ENCODE measurements at regions not wholly inside any gene's neighbourhood (a gene's known extent, or its start where the extent isn't known, plus 50 kb on each side); places are given as distances from the start of the nearest gene placed in this dataset.

DNA sequence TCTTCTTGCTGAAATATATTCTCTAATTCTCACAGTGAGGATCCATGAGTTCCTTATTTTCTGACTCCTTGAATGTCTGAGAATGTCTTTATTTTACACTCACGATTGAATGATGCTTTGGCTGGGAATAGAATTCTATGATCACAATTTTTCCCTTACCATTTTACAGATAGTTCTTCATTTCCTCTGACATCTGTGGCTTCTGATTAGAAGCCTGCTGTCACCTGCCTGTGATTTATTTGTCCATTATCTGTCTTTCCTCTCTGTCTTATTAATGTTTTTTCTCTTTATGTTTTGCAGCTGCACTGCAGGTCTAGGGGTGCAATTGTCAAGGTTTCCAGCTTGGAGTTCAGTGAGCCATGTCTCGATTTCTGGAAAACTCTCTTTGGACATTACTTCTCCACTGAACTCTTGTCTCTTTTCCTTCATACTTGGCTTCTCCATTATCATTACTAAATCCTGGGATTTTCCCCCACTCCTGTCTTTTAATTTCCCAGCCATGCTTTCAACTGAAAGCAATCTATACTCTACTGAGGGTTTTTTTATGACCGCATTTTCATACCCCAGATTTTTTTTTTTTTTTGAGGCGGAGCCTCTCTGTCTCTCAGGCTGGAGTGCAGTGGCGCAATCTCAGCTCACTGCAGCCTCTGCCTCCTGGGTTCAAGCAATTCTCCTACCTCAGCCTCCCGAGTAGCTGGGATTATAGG lies 85.8 kb upstream of the PRNP start:
- no peak for DNase-seq

- DNase-seq: no peak
These were observed 89.0 kb upstream of the PRNP start for GRCh38 chr20:4597215-4597614.

DNA sequence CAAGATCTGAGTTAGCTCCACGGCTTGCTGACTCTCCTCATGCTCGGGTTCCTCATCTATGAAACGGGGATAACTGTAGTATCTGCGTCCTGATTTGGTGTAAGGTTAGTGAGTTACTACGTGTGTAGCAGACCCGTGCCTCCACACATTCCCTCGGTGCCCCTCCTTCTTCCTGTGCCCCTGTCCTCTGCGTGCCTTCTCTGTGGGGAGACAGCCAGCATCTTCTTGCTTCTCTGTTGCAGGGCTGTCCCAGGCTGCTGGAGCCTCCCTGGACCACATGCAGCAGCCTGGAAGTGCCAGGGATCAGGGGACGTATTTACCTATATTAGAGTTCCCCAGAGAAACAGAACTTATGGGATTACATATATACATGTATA lies 93.1 kb upstream of the PRNP start:
- no peak for DNase-seq

DNA sequence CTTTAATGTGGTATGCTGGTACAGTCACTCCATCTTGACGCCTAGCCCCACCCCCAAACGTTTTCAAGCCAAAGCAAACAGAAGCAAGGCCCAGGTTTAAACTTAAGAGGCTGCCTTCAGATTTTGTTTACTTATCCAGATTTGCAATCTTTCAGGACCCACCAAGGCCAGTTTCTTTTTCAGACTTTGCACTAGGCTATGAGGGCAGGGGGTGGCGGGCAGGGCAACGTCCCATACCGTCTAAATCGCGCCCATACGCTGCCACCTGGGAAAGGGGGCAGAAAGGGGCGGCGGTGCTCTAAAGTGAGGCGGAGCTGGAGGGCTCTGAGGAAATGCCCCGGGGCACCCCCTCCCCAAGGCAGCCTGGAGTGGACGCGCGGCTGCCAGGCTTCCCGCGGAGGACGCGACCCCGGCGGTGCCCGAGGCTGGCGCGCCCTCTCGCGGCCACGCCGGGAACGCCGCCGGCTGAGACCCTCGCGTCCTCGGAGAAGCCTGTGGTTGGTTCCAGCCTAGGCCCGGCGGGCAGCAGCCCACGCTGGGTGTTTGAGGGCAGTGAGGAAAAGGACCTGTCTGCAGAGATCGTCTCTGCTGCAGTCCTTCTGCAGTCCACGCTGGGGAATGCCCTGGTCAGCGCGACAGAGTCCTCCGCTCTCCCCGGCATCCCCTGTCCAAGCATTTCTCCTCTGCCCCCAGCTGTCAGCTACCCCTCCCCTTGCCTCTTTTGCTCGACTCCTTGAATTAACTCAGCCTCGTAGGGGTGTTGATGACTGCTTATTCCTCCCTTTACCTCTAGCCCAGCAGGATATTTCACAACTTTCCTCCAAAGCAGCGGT lies 93.7 kb upstream of the PRNP start:
- DNase-seq: no peak

DNA sequence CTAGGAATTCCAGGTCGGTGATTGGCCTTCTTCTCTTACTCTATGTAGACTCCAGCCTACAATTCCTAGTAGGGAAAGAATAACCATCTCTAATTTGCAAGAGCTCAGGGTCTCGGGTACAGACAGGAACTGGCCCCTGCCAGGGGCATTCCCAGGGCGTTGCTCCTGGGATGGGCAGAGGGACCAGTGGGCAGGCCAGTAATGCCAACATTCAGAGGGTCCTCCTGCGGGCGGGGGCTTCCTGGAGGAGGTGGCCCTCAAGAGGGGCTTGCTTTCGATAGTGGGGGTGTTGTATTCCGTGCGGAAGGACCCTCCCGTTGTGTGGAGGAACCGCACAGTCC lies 94.3 kb upstream of the PRNP start:
- no peak for DNase-seq

- no peak for DNase-seq
These were observed 100.5 kb upstream of the PRNP start for GRCh38 chr20:4585758-4586157.

GRCh38 chr20:4585104-4585753 lies 101.0 kb upstream of the PRNP start:
- no peak for DNase-seq

DNA sequence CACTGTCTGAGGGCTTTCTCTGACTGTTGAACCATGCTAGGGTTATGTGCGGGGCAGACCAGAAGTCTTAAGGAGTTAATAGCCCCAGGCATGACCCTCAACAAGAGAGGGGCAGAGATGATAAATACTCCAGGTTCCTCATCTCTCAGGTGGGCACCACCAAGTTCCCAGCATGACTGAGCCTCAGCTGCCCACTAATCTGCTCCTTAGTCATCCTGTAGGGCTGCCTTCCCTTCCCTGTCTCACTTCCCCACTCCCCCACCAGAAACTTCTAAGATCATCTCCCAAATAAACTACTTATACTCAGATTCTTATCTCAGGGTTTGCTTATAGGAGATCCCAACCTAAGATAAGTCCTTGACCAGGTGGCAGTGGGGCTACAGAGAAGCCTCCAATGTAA lies 101.7 kb upstream of the PRNP start:
- no peak for DNase-seq

DNA sequence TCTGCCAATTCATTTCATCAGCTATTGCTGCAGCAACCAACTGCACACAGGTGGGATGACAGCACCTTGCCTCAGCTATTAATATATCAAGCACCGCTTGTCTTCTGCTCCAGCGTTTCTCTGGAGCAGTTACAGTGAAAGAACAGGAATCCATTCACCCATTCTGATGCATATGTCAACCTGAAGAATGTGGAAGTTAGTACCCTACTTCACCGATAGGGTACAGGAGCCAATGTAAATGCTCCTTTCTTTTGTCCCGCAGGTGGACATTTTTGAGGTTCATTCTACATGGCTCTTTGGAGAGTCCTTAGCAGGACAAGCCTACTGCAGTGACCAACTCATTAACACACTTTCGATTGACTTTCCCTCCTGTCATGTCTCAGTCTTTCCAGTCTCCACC lies 104.4 kb upstream of the PRNP start:
- no peak for DNase-seq

- no peak for DNase-seq
These were observed 107.9 kb upstream of the PRNP start for GRCh38 chr20:4578375-4578774.

DNA sequence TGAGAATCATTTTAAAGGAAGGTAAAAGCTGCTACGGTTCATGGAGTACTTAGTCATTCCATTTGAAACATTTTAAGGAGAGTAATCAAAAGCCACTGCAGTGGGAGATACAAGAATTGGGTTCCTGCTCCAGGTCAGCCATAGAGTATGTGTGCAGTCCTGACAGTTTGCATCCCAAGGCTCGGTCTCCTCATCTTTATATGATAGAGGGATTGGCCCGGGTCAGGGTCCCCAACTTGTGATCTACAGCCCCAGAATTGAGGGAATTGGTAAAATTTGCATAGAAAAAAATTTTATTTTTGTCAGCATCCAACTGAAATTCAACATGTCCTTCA lies 111.9 kb upstream of the PRNP start:
- DNase-seq: no peak

GRCh38 chr20:4573564-4574355 lies 112.5 kb upstream of the PRNP start:
- no peak for DNase-seq

GRCh38 chr20:4571759-4572531 lies 114.3 kb upstream of the PRNP start:
- DNase-seq: no peak

DNA sequence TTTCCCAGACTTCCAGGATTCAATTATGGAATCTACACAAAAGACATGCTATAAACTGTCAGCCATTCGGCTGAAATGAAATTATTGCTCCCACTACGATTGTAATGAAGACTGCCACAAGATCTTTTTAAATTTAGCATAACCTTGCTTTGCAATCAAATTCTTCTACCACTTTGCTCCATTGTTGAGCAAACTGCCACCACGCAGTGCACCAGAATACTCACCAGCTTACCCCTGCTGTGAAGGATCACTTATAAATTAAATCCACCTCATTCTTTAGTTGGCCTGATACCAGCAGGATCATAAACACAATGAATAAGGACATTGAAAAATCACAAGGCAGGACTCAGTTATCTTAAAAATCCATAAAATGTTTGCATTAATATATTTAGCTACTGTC lies 116.4 kb upstream of the PRNP start:
- no peak for DNase-seq

DNA sequence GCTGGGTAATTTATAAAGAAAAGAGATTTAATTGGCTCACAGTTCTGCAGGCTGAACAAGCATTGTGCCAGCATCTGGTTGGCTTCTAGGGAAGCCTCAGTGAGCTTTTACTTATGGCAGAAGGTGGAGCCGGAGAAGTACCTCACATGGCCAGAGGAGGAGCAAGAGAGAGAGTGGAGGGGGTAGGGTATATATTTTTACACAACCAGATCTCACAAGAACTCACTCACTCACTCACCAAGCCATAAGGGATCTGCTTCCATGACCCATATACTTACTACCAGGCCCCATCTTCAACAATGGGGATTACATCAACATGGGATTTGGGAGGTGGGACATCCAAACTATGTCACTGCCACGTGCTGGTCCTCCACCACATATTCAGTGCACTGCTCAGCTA lies 117.2 kb upstream of the PRNP start:
- no peak for DNase-seq

DNA sequence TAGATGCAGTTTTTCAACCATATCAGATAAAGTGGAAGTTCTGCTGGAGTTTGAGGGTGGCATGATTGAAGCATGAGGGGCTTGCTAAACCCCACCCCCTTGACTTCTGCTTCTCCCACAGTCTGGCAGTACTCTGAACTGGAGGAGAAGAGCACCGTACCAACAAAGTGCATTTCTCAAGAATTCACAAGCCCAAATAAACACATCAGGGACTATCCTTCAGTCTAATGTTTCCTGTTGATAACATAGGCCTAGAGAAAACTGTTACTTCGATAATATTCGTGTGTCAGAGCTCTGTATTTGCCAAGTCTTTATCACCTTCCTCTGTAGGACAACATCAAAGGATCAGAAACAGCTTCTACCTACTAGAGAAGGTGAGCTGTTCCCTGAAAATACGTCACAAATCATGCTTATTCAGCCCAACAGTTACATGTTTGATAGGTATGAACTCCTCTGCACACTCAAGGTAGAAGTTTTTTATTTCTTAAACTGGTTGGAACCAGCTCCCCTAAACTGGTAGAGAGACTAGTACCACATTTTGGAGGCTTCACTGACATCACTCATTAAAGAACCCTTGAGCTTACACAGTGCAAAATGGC lies 117.8 kb upstream of the PRNP start:
- no peak for DNase-seq

- no peak for DNase-seq
These were observed 119.1 kb upstream of the PRNP start for GRCh38 chr20:4567170-4567569.

DNA sequence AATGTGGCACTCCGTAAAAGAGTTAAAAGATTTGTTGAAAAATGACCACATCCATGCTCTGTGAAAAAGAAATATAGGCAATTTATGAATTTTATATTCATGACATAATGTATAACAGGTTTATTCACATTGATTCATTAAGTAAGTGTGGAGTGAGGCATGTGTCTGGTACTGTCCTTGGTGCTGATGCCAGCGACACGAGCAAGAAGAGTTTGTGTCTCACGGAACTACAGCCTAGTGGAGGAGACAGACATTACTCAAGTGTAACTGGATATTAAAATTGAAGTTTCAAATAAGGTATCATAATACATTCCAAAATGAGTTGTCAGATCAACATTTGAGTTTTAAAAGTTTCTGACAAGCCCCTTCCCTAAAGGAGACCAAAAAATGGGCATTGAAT lies 122.7 kb upstream of the PRNP start:
- DNase-seq: no peak

DNA sequence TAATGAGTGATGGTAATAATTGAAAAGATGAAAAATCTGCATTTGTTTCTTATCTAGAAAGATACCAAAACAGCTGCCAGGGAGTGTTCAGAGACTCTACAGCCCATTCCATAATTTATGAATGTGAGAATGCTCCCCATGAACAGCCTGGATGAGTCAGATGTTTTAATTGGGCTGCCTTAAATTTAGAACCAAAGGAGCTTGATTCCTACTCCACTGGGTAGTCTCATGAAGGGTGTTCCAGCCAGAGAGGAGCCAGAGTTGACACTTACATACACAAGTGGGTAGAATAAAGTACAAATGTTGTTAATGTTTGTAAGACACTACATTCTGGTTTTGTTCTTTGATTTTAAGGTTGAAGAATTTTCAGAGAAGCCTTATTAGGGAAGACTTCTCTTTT lies 123.2 kb upstream of the PRNP start:
- DNase-seq: no peak

DNA sequence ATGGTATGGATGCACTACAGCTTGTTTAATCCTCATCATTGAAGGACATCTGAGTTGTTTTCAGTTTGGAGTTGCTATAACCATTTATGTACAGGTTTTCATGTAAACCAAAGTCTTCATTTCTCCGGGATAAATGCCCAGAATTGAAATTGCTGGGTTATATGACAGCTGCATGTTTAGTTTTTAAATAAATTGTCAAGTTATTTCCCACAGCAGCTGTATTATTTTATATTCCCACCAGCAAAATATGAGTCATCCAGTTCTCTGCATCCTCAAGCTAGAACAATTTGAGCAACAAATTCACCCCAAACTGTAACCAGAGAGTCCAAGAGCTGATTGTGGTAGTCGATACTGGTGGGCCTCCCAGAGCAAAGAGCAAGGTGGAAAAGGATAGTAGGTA lies 125.6 kb upstream of the PRNP start:
- DNase-seq: no peak

DNA sequence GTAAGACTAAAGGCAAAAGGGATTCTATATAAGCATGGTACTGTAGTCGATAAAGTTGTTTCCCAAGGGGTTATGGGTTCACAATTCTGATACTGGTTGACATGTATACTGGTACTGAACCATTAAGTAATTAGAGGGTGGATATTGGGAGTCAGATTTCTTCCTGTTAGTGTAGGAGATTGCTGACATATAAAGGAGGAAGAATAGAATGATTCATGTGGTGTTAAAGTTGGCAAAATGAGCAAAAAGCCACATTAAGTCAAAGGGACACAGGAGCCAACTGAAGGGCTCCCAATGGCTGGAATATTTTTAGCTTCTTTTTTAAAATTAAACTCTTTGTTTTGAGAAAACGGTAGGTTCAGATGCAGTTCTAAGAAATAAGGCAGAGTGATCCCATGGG lies 126.3 kb upstream of the PRNP start:
- DNase-seq: no peak

- DNase-seq: no peak
These were observed 127.2 kb upstream of the PRNP start for GRCh38 chr20:4559106-4559505.
